EL (cell line): ENCODE measurements at regions not wholly inside any gene's neighbourhood (a gene's known extent, or its start where the extent isn't known, plus 50 kb on each side); places are given as distances from the start of the nearest gene placed in this dataset.

ENCODE experiments used
- DNase-seq: peaks from one replicate; pipeline ENCODE4 v3.0.0-alpha.2; 2016

DNA sequence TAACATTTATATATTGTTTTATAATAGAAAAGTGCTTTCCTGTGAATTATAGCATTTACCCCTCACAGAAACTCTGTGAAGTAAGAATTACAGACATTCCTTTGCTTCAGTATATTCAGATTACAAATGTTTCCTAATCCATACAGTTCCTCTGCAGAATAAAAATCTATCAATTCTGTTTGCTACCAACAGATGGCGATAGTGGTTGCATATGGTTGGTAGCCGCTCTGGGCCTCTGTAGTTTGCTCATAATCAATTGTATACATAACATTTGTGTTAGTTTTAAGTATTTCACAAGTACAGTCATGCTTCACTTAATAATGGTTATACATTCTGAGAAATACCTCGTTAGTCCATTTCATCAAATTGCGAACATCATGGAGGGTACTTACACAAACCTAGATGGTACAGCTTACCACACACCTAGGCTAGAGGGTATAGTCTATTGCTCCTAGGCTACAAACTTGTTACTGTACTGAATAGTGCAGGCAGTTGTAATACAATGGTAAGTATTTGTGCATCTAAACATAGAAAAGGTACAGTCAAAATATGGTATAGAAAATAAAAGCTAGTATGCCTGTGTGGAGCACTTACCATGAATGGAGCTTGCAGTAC, 94.4 kb upstream of the STEAP4 start:
- peak; percentile 1 for DNase-seq

DNA sequence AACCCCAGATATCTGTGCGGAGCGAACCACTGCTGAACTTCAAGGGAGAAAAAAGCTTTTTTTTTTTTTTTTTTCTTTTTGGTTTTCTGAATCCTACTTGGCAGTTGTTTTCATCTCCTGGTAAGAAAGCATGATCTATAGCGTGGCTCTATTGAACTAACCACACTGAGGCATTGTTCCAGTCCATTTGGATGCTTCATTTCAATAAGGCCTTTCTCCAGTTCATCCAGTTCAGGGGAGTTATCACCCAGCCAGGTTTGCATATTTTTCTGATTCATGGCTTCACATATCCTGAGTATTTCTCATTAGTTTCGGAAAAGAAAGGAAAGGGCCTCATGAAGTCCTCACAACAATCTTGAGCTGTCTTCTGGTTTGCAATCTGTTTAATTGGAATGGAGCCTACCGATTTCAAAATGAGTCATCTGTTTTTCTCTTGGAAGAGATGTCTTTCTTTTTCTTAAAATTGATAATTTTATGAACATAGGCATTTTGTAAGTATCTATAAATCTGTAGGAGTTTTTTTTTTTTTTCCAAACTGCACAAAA, 93.1 kb upstream of the STEAP4 start:
- no peak for DNase-seq

- DNase-seq, result no peak
These were observed 92.3 kb upstream of the STEAP4 start for GRCh38 chr7:88399036-88399435.

DNA sequence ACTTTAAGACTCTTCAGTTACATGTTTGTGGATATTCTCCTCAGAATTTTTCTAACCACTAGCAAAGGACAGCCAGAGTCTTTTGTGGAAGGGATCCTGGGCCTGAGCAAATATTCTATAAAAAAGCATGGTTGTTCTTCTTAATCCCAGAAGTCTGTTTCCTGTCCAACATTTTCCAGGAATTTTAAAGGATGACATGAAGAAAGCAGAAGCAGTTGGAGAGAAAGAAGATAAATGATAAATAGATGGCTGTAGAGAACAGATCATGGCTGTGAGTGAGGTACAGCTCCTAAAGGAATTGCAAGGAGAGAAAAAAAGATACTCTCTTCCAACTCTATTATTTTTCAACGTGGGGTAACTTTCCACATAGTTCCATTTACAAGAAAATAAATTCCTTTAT, 91.8 kb upstream of the STEAP4 start:
- no peak for DNase-seq

- DNase-seq, result no peak
These were observed 90.2 kb upstream of the STEAP4 start for GRCh38 chr7:88396948-88397322.

GRCh38 chr7:88396295-88396947, 89.7 kb upstream of the STEAP4 start:
- DNase-seq, result no peak

- no peak for DNase-seq
These were observed 89.0 kb upstream of the STEAP4 start for GRCh38 chr7:88395715-88396114.

DNA sequence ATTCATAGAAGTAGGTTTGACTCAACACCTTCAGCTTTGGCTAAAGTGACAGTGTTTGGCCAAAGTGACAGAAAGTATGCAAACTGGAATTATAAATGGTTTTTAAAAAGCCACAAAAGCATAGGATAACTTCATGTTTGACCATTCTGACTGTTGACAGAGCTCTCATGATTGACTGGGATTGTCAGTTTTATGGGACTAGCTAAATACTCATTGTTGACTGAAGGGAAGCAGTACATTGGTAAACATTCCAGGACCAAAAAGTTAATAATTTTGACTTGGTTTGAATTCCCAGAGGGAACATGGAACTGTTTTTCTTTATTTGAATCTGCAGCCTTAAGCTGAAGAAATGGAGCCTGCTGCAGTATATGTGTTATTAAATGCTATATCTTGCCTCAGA, 84.6 kb upstream of the STEAP4 start:
- no peak for DNase-seq

- no peak for DNase-seq
These were observed 80.7 kb upstream of the STEAP4 start for GRCh38 chr7:88387368-88387767.

GRCh38 chr7:88386665-88387156, 80.0 kb upstream of the STEAP4 start:
- no peak for DNase-seq

DNA sequence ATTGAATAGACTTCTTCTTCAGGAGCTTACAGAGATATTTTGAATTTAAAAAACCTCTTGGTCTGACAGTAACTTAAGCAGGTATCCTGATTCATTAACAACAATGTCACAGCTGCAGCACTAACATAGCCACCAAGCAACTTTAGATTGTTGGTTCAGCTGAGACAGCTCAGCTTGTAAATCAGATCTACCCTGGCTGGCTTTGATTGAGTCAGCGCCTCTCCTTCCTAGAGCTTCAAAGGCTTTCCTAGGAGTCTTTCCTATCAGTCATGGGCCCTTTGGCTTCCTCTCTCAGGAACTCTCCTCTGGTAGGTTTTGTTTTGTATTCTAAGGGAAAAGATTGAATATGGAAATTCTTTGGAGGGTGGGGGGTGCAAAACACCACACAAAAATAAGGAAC, 70.7 kb upstream of the STEAP4 start:
- DNase-seq, result no peak

GRCh38 chr7:88368686-88369085, 62.0 kb upstream of the STEAP4 start:
- DNase-seq, result no peak

GRCh38 chr7:88366845-88367244, 60.2 kb upstream of the STEAP4 start:
- no peak for DNase-seq

- DNase-seq, result no peak
These were observed 57.2 kb upstream of the STEAP4 start for GRCh38 chr7:88363869-88364268.

GRCh38 chr7:88363249-88363648, 56.6 kb upstream of the STEAP4 start:
- no peak for DNase-seq

GRCh38 chr7:88361357-88361756, 54.7 kb upstream of the STEAP4 start:
- DNase-seq, result no peak

DNA sequence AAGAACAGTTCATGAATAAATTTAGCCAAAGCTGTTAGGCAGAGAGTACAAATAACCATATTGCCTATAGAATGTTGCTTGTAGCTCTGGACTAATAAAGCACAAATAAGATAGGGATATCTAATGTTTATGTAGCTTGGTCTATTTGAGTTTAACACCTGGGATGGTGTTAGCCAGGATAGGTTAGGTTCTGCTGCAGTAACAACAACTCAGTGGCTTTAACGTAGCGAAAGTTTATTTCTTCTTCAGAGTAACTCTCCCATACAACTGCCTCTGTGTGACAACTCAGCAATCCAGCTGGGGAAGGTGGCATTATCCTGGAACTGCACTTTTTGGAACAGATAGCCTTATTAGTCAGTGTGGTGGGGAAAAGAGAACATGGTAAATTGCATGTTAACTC, 52.2 kb upstream of the STEAP4 start:
- no peak for DNase-seq

DNA sequence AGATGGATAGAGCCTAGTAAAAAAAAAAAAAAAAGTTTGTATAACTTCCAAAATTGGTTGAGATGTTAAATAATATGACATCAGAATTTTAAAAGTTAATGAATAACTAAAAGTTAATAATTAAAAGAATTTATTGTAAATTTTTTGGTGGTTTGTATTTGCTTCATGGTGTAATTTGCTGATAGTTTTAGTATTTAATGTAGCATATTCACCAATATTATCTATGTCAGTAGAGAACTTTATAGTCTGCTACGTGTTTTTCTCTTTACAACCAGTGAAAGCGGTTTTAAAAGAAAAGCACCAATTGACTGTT, 51.8 kb upstream of the STEAP4 start:
- no peak for DNase-seq

DNA sequence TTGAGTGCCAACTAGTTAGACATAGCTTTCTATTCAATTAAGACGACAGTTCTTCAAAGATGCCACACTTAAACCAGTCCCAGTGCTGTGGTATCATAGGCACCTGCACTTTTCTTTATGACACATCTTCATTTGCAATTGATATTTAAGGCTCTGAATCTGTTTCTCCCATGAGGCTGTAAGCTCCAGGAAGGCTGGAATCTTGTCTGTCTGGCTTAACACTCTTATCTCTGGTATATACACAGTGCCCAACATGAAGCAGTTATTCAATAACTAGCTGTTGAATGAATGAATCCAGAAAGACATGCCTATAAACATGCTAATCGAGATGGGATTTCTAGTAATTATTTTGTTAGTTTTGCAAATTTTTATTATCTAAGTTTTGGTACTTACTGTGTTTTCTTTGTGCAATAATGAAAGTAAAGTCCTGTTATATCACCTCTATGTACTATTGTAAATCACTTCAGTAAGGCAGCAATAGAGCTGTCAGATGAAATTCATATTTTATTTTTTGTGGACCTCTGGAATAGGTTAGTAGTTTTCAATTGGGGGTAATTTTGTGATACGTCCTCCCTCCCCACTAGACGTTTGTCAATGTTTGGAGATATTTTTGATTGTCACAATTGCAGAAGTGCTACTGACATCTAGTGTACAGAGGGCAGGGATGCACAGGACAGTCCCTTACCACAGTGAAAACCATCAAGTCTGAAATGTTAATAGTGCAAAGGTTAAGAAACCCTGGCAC, 51.3 kb upstream of the STEAP4 start:
- no peak for DNase-seq

GRCh38 chr7:88357294-88357693, 50.6 kb upstream of the STEAP4 start:
- no peak for DNase-seq
